ENCODE measurements at regions not wholly inside any gene's neighbourhood (a gene's known extent, or its start where the extent isn't known, plus 50 kb on each side); places are given as distances from the start of the nearest gene placed in this dataset.

DNA sequence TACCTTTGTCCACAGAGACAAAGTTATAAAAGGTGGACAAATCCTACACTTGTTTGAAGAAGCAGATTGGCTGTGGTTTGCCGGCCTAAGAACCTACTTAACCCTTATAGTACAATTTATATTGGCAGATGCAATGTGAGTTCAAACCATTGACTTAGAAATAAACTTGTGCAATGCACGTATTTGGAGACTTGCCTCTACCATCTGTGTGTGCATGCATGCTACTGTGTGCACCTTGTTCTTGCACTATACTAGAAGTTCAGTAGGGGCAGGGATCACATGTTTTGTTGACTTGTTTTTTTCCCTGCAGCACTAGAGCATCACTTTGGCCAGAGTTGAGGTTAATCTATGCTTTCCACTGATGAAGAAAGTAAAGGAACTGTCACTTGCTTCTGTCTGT, 163.1 kb upstream of the SERP2 start:
- TF ChIP-seq, protein P1, sequence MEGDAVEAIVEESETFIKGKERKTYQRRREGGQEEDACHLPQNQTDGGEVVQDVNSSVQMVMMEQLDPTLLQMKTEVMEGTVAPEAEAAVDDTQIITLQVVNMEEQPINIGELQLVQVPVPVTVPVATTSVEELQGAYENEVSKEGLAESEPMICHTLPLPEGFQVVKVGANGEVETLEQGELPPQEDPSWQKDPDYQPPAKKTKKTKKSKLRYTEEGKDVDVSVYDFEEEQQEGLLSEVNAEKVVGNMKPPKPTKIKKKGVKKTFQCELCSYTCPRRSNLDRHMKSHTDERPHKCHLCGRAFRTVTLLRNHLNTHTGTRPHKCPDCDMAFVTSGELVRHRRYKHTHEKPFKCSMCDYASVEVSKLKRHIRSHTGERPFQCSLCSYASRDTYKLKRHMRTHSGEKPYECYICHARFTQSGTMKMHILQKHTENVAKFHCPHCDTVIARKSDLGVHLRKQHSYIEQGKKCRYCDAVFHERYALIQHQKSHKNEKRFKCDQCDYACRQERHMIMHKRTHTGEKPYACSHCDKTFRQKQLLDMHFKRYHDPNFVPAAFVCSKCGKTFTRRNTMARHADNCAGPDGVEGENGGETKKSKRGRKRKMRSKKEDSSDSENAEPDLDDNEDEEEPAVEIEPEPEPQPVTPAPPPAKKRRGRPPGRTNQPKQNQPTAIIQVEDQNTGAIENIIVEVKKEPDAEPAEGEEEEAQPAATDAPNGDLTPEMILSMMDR (IDR thresholded peaks at IDR 0.05), result no peak
- TF ChIP-seq POLR2A (IDR thresholded peaks at IDR 0.05), result no peak

Measured in uterus (tissue), 2 donors.